ENCODE measurements at regions not wholly inside any gene's neighbourhood (a gene's known extent, or its start where the extent isn't known, plus 50 kb on each side); places are given as distances from the start of the nearest gene placed in this dataset.

DNA sequence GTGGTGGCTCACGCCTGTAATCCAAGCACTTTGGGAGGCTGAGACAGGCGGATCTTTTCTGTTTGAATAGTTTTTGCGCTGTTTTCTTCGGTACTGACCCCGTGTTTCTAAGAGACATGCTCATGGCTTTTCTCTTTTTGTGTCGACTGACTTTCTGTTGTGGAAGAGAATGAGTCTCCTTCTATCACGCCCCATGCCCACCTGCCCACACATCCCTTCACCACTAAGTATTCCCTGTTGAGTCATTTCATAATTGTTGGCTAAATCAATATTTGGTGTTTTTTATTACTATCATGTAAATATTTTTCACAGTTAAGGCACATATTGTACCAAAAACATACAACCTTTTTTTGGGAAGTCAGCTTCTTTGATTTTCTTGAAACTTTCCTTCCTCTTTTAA is 198.8 kb upstream of the TWIST2 start:
- Histone ChIP-seq H3K27ac (ENCODE audit: low read depth, low read length, poor library complexity, severe bottlenecking) (no peak overlapping the region), H3K4me2 (ENCODE audit: low read length) (no peak overlapping the region), H3K79me2 (ENCODE audit: insufficient read depth, low read depth, low read length) (no peaks in the 10 kb centered on the region), H3K36me3 (ENCODE audit: insufficient read depth, low read length) (no peaks in the 10 kb centered on the region), H3K9me2 (ENCODE audit: insufficient read depth, low read length) (no peaks in the 10 kb centered on the region), H3K9me3 (ENCODE audit: low read length) (no peaks in the 10 kb centered on the region), H3K4me1 (ENCODE audit: insufficient read depth, low read length, poor library complexity, severe bottlenecking) (no peaks in the 10 kb centered on the region), H3K4me3 (ENCODE audit: low read depth, low read length, poor library complexity, severe bottlenecking) (no peak overlapping the region), H4K20me1 (ENCODE audit: insufficient read depth, low read length) (no peaks in the 10 kb centered on the region), H2AFZ (ENCODE audit: low read length) (no peak overlapping the region)
- no peak for TF ChIP-seq EZH2phosphoT487 (IDR thresholded peaks at IDR 0.05; ENCODE audit: borderline replicate concordance, low read depth, low read length)
- no peak for TF ChIP-seq CTCF (conservative IDR thresholded peaks at IDR 0.05; ENCODE audit: low read length)
- no peak for DNase-seq (ENCODE audit: low spot score)
- CTCF ChIA-PET (ENCODE audit: unreplicated experiment), result no interaction called here
- POLR2A ChIA-PET, result interaction anchor here (0.7 kb wide), 1 partner anchor 1288 kb away, joined by 4 read pairs; no protein-coding TSS in a partner anchor
- no TSS peak for BruUV-seq (replicated peaks)
- intact Hi-C loops (cut with micrococcal nuclease; ENCODE audit: unreplicated experiment), result no loop called here

- Histone ChIP-seq H3K4me3 (ENCODE audit: low read depth, low read length, poor library complexity, severe bottlenecking) (no peak overlapping the region), H3K9me2 (ENCODE audit: insufficient read depth, low read length) (no peaks in the 10 kb centered on the region), H4K20me1 (ENCODE audit: insufficient read depth, low read length) (no peaks in the 10 kb centered on the region), H3K79me2 (ENCODE audit: insufficient read depth, low read depth, low read length) (no peaks in the 10 kb centered on the region), H3K27ac (ENCODE audit: low read depth, low read length, poor library complexity, severe bottlenecking) (no peak overlapping the region), H3K4me1 (ENCODE audit: insufficient read depth, low read length, poor library complexity, severe bottlenecking) (no peaks in the 10 kb centered on the region), H2AFZ (ENCODE audit: low read length) (no peak overlapping the region), H3K36me3 (ENCODE audit: insufficient read depth, low read length) (no peaks in the 10 kb centered on the region), H3K4me2 (ENCODE audit: low read length) (no peak overlapping the region), H3K9me3 (ENCODE audit: low read length) (no peaks in the 10 kb centered on the region)
- BruUV-seq (replicated peaks), result no TSS peak
- no peak for DNase-seq (ENCODE audit: low spot score)
- CTCF ChIA-PET (ENCODE audit: unreplicated experiment), result no interaction called here
- POLR2A ChIA-PET, result no interaction called here
- TF ChIP-seq EZH2phosphoT487 (IDR thresholded peaks at IDR 0.05; ENCODE audit: borderline replicate concordance, low read depth, low read length) (no peak), CTCF (conservative IDR thresholded peaks at IDR 0.05; ENCODE audit: low read length) (no peak)
- intact Hi-C loops (cut with micrococcal nuclease; ENCODE audit: unreplicated experiment), result no loop called here
Measured at GRCh38 chr2:238649936-238650518, 197.9 kb upstream of the TWIST2 start.

DNA sequence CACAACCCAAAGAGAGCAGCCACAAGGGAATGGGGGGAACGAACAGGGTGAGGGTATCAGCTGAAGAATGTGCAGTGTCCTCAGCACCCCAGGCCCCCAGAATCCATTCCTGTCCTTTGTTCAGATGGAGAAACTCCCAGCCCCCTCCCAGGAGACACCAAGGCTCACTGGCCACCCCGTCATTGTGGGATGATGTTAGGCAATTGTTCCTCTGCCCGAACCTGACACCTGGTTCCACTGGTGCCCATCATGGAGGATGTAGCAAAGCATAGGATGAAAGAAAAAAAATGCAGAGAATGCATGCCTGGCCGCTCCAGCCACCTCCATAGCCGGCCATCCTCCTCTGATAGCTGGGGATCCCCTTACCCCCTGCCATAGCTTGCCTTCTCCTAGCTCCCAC is 197.3 kb upstream of the TWIST2 start:
- ChIA-PET POLR2A (no interaction called here), CTCF (ENCODE audit: unreplicated experiment) (no interaction called here)
- Histone ChIP-seq H2AFZ (ENCODE audit: low read length) (no peak overlapping the region), H3K79me2 (ENCODE audit: insufficient read depth, low read depth, low read length) (no peaks in the 10 kb centered on the region), H3K4me2 (ENCODE audit: low read length) (no peak overlapping the region), H3K4me3 (ENCODE audit: low read depth, low read length, poor library complexity, severe bottlenecking) (no peak overlapping the region), H3K9me3 (ENCODE audit: low read length) (no peaks in the 10 kb centered on the region), H3K27ac (ENCODE audit: low read depth, low read length, poor library complexity, severe bottlenecking) (no peak overlapping the region), H3K36me3 (ENCODE audit: insufficient read depth, low read length) (no peaks in the 10 kb centered on the region), H4K20me1 (ENCODE audit: insufficient read depth, low read length) (no peaks in the 10 kb centered on the region), H3K4me1 (ENCODE audit: insufficient read depth, low read length, poor library complexity, severe bottlenecking) (no peaks in the 10 kb centered on the region), H3K9me2 (ENCODE audit: insufficient read depth, low read length) (no peaks in the 10 kb centered on the region)
- TF ChIP-seq EZH2phosphoT487 (IDR thresholded peaks at IDR 0.05; ENCODE audit: borderline replicate concordance, low read depth, low read length), result no peak
- TF ChIP-seq CTCF (conservative IDR thresholded peaks at IDR 0.05; ENCODE audit: low read length), result no peak
- BruUV-seq (replicated peaks), result no TSS peak
- DNase-seq (ENCODE audit: low spot score), result no peak
- intact Hi-C loops (cut with micrococcal nuclease; ENCODE audit: unreplicated experiment), result no loop called here

All from OCI-LY7 (cell line).